ENCODE measurements at regions not wholly inside any gene's neighbourhood (a gene's known extent, or its start where the extent isn't known, plus 50 kb on each side); places are given as distances from the start of the nearest gene placed in this dataset.

GRCh38 chr10:108574233-108574632 lies 1349.1 kb downstream of the XPNPEP1 start:
- DNase-seq (ENCODE audit: low read depth) = no peak
- no peak overlapping the region for H3K4me3 ChIP-seq (replicated peaks; ENCODE audit: low read depth, low read length)
- no peak for TF ChIP-seq CTCF (IDR thresholded peaks at IDR 0.05; ENCODE audit: low read length, missing control alignments)

GRCh38 chr10:108568824-108569223 lies 1354.5 kb downstream of the XPNPEP1 start:
- no peak for DNase-seq (ENCODE audit: low read depth)
- TF ChIP-seq CTCF (IDR thresholded peaks at IDR 0.05; ENCODE audit: low read length, missing control alignments) = no peak
- no peak overlapping the region for H3K4me3 ChIP-seq (replicated peaks; ENCODE audit: low read depth, low read length)

- H3K4me3 ChIP-seq (replicated peaks; ENCODE audit: low read depth, low read length) = no peak overlapping the region
- DNase-seq (ENCODE audit: low read depth) = no peak
- no peak for TF ChIP-seq CTCF (IDR thresholded peaks at IDR 0.05; ENCODE audit: low read length, missing control alignments)
Measured at GRCh38 chr10:108567899-108568752, 1355.2 kb downstream of the XPNPEP1 start.

GRCh38 chr10:108566316-108567107 lies 1356.8 kb downstream of the XPNPEP1 start:
- DNase-seq (ENCODE audit: low read depth) = no peak
- no peak overlapping the region for H3K4me3 ChIP-seq (replicated peaks; ENCODE audit: low read depth, low read length)
- no peak for TF ChIP-seq CTCF (IDR thresholded peaks at IDR 0.05; ENCODE audit: low read length, missing control alignments)

GRCh38 chr10:108562105-108562504 lies 1361.2 kb downstream of the XPNPEP1 start:
- no peak for TF ChIP-seq CTCF (IDR thresholded peaks at IDR 0.05; ENCODE audit: low read length, missing control alignments)
- DNase-seq (ENCODE audit: low read depth) = no peak
- no peak overlapping the region for H3K4me3 ChIP-seq (replicated peaks; ENCODE audit: low read depth, low read length)

- DNase-seq (ENCODE audit: low read depth) = peak; percentile 64
- no peak for TF ChIP-seq CTCF (IDR thresholded peaks at IDR 0.05; ENCODE audit: low read length, missing control alignments)
- H3K4me3 ChIP-seq (replicated peaks; ENCODE audit: low read depth, low read length) = no peak overlapping the region
Measured at GRCh38 chr10:108561649-108562048, 1361.7 kb downstream of the XPNPEP1 start.

Data from fibroblast of pulmonary artery (primary cell).